Neural cell (in vitro differentiated cells): ENCODE measurements at regions not wholly inside any gene's neighbourhood (a gene's known extent, or its start where the extent isn't known, plus 50 kb on each side); places are given as distances from the start of the nearest gene placed in this dataset.

Experiments used
- H2AFZ ChIP-seq: fragments of 200-600, 300-800 bp; sonication (generic), shearing (Covaris generic); 2 replicates; pipeline ENCODE4 v1.6.0; 2014; ENCODE audit warnings: low read depth, mild to moderate bottlenecking, antibody characterized with exemption, low read length, moderate library complexity
- H3F3A ChIP-seq: fragments of 200-600 bp; shearing (Covaris generic); 2 replicates; pipeline ENCODE4 v1.6.1; 2016; ENCODE audit warnings: mild to moderate bottlenecking, moderate library complexity, mixed read lengths, antibody characterized with exemption, low read length; ENCODE audit not compliant: insufficient read depth, poor library complexity, severe bottlenecking
- H3K27ac ChIP-seq: fragments of 200-600, 300-800 bp; sonication (generic), shearing (Covaris generic); 2 replicates; pipeline ENCODE4 v1.5.1; 2014; ENCODE audit warnings: mild to moderate bottlenecking, low read length, moderate library complexity
- H3K27me3 ChIP-seq: fragments of 300-800, 200-600 bp; sonication (generic), shearing (Covaris generic); 2 replicates; pipeline ENCODE4 v1.6.0; 2014; ENCODE audit warnings: mild to moderate bottlenecking, low read depth, low read length, moderate library complexity; ENCODE audit not compliant: insufficient read depth
- H3K36me3 ChIP-seq: fragments of 300-800, 200-600 bp; sonication (generic), shearing (Covaris generic); 2 replicates; pipeline ENCODE4 v1.5.1; 2014; ENCODE audit warnings: mild to moderate bottlenecking, antibody characterized with exemption, low read length, moderate library complexity; ENCODE audit not compliant: insufficient read depth
- H3K4me2 ChIP-seq: fragments of 300-800, 200-600 bp; sonication (generic), shearing (Covaris generic); 2 replicates; pipeline ENCODE4 v1.6.0; 2014; ENCODE audit warnings: mild to moderate bottlenecking, low read length
- H3K4me3 ChIP-seq: fragments of 300-800, 200-600 bp; sonication (generic), shearing (Covaris generic); 2 replicates; pipeline ENCODE4 v1.5.1; 2014; ENCODE audit warnings: mild to moderate bottlenecking, low read length, moderate library complexity
- H3K79me2 ChIP-seq: fragments of 200-600 bp; shearing (Covaris generic); replicated peaks from 2 replicates; pipeline ENCODE4 v1.6.0; 2014; ENCODE audit warnings: mild to moderate bottlenecking, low read length, moderate library complexity; ENCODE audit not compliant: insufficient read depth
- H3K9ac ChIP-seq: fragments of 300-800, 200-600 bp; sonication (generic), shearing (Covaris generic); 2 replicates; pipeline ENCODE4 v1.6.1; 2016; ENCODE audit warnings: mild to moderate bottlenecking, low read length, mixed read lengths
- H3K9me2 ChIP-seq: fragments of 200-600 bp; shearing (Covaris generic); 2 replicates; pipeline ENCODE4 v1.6.1; 2016; ENCODE audit warnings: mild to moderate bottlenecking, low read length, mixed read lengths; ENCODE audit not compliant: insufficient read depth
- H3K9me3 ChIP-seq: fragments of 200-600, 300-800 bp; sonication (generic), shearing (Covaris generic); 2 replicates; pipeline ENCODE4 v1.6.1; 2016; ENCODE audit warnings: mild to moderate bottlenecking, mixed run types, low read length, moderate library complexity, mixed read lengths
- H4K20me1 ChIP-seq: fragments of 200-600 bp; shearing (Covaris generic); 2 replicates; pipeline ENCODE4 v1.6.1; 2016; ENCODE audit warnings: mild to moderate bottlenecking, mixed run types; ENCODE audit not compliant: insufficient read depth
- CTCF ChIP-seq: fragments of 450-650 bp; IDR thresholded peaks from 2 replicates; pipeline ENCODE4 v1.5.1; 2014; ENCODE audit warnings: antibody characterized with exemption, mild to moderate bottlenecking, moderate library complexity; ENCODE audit not compliant: poor library complexity, severe bottlenecking
- EP300 ChIP-seq: fragments of 450-650 bp; conservative IDR thresholded peaks from 2 replicates; pipeline ENCODE4 v1.6.1; 2014; ENCODE audit warnings: antibody characterized with exemption, mild to moderate bottlenecking, moderate library complexity; ENCODE audit not compliant: poor library complexity, severe bottlenecking
- EZH2 ChIP-seq: fragments of 200-600, 300-800 bp; shearing (Covaris generic), sonication (generic); IDR thresholded peaks from 2 replicates; pipeline ENCODE4 v1.6.1; 2014; ENCODE audit warnings: antibody characterized with exemption, low read length, borderline replicate concordance, mild to moderate bottlenecking; ENCODE audit not compliant: insufficient read depth, poor library complexity, severe bottlenecking
- MXI1 ChIP-seq: fragments of 450-650 bp; conservative IDR thresholded peaks from 2 replicates; pipeline ENCODE4 v1.6.1; 2014; ENCODE audit warnings: antibody characterized with exemption, mild to moderate bottlenecking; ENCODE audit not compliant: poor library complexity, severe bottlenecking
- POLR2AphosphoS5 ChIP-seq: IDR thresholded peaks from 2 replicates; pipeline ENCODE4 v1.6.1; 2012
- RAD21 ChIP-seq: fragments of 450-650 bp; conservative IDR thresholded peaks from 2 replicates; pipeline ENCODE4 v1.6.1; 2014; ENCODE audit warnings: antibody characterized with exemption, mild to moderate bottlenecking, moderate library complexity
- SMC3 ChIP-seq: fragments of 450-650 bp; conservative IDR thresholded peaks from 2 replicates; pipeline ENCODE4 v1.6.1; 2014; ENCODE audit warnings: antibody characterized with exemption, mild to moderate bottlenecking, moderate library complexity; ENCODE audit not compliant: poor library complexity
- TAF1 ChIP-seq: IDR thresholded peaks from 2 replicates; pipeline ENCODE4 v1.6.1; 2012; ENCODE audit warnings: low read depth
- TF ChIP-seq, protein P1 (sequence below): IDR thresholded peaks from 2 replicates; pipeline ENCODE4 v1.6.1; 2012; ENCODE audit warnings: borderline replicate concordance

- Histone ChIP-seq H3K79me2 (no peaks in the 10 kb centered on the region), H3K4me3 (no peak overlapping the region), H3K9me2 (no peaks in the 10 kb centered on the region), H3K9ac (no peak overlapping the region), H3K4me2 (no peak overlapping the region), H3K27me3 (no peaks in the 10 kb centered on the region), H2AFZ (no peak overlapping the region), H4K20me1 (no peaks in the 10 kb centered on the region), H3F3A (no peaks in the 10 kb centered on the region), H3K9me3 (no peaks in the 10 kb centered on the region), H3K27ac (no peak overlapping the region), H3K36me3 (no peaks in the 10 kb centered on the region)
- TF ChIP-seq MXI1 (no peak), POLR2AphosphoS5 (no peak), RAD21 (no peak), CTCF (no peak), TAF1 (no peak), EP300 (no peak)
- TF ChIP-seq, protein P1, sequence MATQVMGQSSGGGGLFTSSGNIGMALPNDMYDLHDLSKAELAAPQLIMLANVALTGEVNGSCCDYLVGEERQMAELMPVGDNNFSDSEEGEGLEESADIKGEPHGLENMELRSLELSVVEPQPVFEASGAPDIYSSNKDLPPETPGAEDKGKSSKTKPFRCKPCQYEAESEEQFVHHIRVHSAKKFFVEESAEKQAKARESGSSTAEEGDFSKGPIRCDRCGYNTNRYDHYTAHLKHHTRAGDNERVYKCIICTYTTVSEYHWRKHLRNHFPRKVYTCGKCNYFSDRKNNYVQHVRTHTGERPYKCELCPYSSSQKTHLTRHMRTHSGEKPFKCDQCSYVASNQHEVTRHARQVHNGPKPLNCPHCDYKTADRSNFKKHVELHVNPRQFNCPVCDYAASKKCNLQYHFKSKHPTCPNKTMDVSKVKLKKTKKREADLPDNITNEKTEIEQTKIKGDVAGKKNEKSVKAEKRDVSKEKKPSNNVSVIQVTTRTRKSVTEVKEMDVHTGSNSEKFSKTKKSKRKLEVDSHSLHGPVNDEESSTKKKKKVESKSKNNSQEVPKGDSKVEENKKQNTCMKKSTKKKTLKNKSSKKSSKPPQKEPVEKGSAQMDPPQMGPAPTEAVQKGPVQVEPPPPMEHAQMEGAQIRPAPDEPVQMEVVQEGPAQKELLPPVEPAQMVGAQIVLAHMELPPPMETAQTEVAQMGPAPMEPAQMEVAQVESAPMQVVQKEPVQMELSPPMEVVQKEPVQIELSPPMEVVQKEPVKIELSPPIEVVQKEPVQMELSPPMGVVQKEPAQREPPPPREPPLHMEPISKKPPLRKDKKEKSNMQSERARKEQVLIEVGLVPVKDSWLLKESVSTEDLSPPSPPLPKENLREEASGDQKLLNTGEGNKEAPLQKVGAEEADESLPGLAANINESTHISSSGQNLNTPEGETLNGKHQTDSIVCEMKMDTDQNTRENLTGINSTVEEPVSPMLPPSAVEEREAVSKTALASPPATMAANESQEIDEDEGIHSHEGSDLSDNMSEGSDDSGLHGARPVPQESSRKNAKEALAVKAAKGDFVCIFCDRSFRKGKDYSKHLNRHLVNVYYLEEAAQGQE = no peak
These were observed 122.3 kb downstream of the HNMT start for GRCh38 chr2:138086576-138086975.

DNA sequence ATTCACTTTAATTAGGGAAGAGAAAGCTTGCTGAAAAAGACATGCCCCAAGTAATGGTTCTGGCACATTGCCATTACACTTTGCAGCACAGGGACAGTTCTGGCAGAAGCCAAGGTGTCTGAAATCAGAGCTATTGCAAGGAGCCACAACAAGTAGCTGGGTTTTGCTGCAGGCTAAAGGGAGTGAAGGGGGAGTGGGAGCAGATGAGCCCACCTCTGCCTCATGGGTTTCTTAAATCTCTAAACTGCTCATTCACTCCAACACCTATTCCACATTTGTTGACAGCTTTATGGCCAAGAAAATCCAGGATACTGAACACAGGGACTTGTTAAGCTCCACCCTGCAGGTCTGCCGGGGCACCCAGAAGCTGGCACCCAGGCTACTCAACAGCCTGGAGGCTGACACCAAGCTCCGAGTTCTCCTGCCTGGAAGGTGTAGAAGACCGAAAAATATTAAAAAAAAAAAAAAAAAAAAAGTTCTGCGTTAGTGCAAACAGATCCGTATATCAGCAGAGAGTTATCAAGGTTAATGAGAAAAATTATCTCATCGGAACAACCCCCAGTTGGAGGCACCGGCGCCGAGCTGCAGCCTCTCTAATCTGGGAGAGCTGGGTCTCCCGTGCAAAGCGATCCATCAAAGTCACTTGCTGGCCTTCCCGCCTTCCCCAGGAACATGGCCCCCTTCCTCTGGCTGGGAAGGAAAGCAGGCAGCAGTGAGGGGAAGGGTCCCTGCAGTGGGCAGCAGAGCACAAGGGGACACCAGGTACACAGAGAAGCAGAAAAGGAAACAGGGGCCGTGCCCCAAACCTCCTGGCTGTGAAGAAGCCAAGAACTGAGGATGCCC is 123.7 kb downstream of the HNMT start:
- Histone ChIP-seq H3F3A (no peaks in the 10 kb centered on the region), H3K9me2 (no peaks in the 10 kb centered on the region), H3K4me2 (no peak overlapping the region), H3K79me2 (no peaks in the 10 kb centered on the region), H3K4me3 (no peak overlapping the region), H3K9me3 (no peaks in the 10 kb centered on the region), H2AFZ (no peak overlapping the region), H3K9ac (no peak overlapping the region), H3K27me3 (no peaks in the 10 kb centered on the region), H3K27ac (no peak overlapping the region), H4K20me1 (no peaks in the 10 kb centered on the region), H3K36me3 (no peaks in the 10 kb centered on the region)
- TF ChIP-seq RAD21 = no peak
- no peak for TF ChIP-seq EZH2
- TF ChIP-seq TAF1 = no peak
- no peak for TF ChIP-seq MXI1
- no peak for TF ChIP-seq SMC3
- TF ChIP-seq, protein P1 = no peak
- TF ChIP-seq EP300 = no peak
- no peak for TF ChIP-seq POLR2AphosphoS5
- TF ChIP-seq CTCF = no peak
